NCI-H446 treated with DMSO at 0.1 percent for 48 hours (cell line): ENCODE measurements at regions not wholly inside any gene's neighbourhood (a gene's known extent, or its start where the extent isn't known, plus 50 kb on each side); places are given as distances from the start of the nearest gene placed in this dataset.

ENCODE experiments used
- DNase-seq: peaks from one replicate; lab custom pipeline; 2025; lab: John Stamatoyannopoulos, UW

- no peak for DNase-seq
Measured at GRCh38 chr7:128145191-128145590, 95.9 kb upstream of the LEP start.

GRCh38 chr7:128146052-128146451 lies 95.0 kb upstream of the LEP start:
- DNase-seq, result no peak

GRCh38 chr7:128148676-128149075 lies 92.4 kb upstream of the LEP start:
- no peak for DNase-seq

GRCh38 chr7:128150223-128150865 lies 90.7 kb upstream of the LEP start:
- DNase-seq, result no peak

GRCh38 chr7:128151635-128152034 lies 89.4 kb upstream of the LEP start:
- no peak for DNase-seq

- DNase-seq, result no peak
Measured at GRCh38 chr7:128152721-128153120, 88.4 kb upstream of the LEP start.

GRCh38 chr7:128153436-128153835 lies 87.6 kb upstream of the LEP start:
- DNase-seq, result no peak

- no peak for DNase-seq
Measured at GRCh38 chr7:128154504-128154903, 86.6 kb upstream of the LEP start.

- no peak for DNase-seq
Measured at GRCh38 chr7:128155100-128155740, 85.9 kb upstream of the LEP start.

- DNase-seq, result no peak
Measured at GRCh38 chr7:128157906-128158305, 83.2 kb upstream of the LEP start.

GRCh38 chr7:128158370-128158769 lies 82.7 kb upstream of the LEP start:
- DNase-seq, result no peak

GRCh38 chr7:128160296-128160695 lies 80.8 kb upstream of the LEP start:
- DNase-seq, result no peak

- no peak for DNase-seq
Measured at GRCh38 chr7:128161466-128162125, 79.5 kb upstream of the LEP start.

- DNase-seq, result no peak
Measured at GRCh38 chr7:128162666-128163065, 78.4 kb upstream of the LEP start.

- no peak for DNase-seq
Measured at GRCh38 chr7:128163473-128163872, 77.6 kb upstream of the LEP start.

- DNase-seq, result no peak
Measured at GRCh38 chr7:128164061-128164954, 76.8 kb upstream of the LEP start.

- DNase-seq, result no peak
Measured at GRCh38 chr7:128164955-128165670, 76.0 kb upstream of the LEP start.

GRCh38 chr7:128165927-128166420 lies 75.1 kb upstream of the LEP start:
- no peak for DNase-seq

- DNase-seq, result no peak
Measured at GRCh38 chr7:128166603-128167041, 74.5 kb upstream of the LEP start.

- DNase-seq, result peak; percentile 44
Measured at GRCh38 chr7:128167042-128167701, 73.9 kb upstream of the LEP start.
